Lower leg skin (tissue), 4 donors: ENCODE measurements at regions not wholly inside any gene's neighbourhood (a gene's known extent, or its start where the extent isn't known, plus 50 kb on each side); places are given as distances from the start of the nearest gene placed in this dataset.

Experiments used
- DNase-seq, 2 donors: peaks; one replicate each; pipeline ENCODE4 v3.0.0-alpha.2; 2019; ENCODE audit warnings: low spot score in 2 of 2
- H3K4me3 ChIP-seq: fragments of 200-600 bp; sonication (generic); 2 replicates; pipeline ENCODE4 v1.5.1; 2017; ENCODE audit warnings: mild to moderate bottlenecking, low read depth; ENCODE audit not compliant: poor library complexity, severe bottlenecking
- POLR2A ChIP-seq, 2 donors: fragments of 450-650 bp; IDR thresholded peaks; one replicate each; pipeline ENCODE4 v1.6.1; 2016 to 2017; ENCODE audit warnings: antibody characterized with exemption in 2 of 2, mild to moderate bottlenecking in 1 of 2, moderate library complexity in 1 of 2
- WGBS, 2 donors: methylation state at CpG; one replicate each; pipeline ENCODE4 v1.1.5; 2018; 5-methylcytosine and 5-hydroxymethylcytosine counted together
- intact Hi-C: fragments of 100-400 bp; cut with DNase I; formaldehyde crosslinking; loops from one replicate; pipeline ENCODE4 v1.15.0; 2023; ENCODE audit warnings: low total_unique reads
- TF ChIP-seq, protein P1 (sequence below), 3 donors: fragments of 450-650 bp; IDR thresholded peaks; one replicate each; pipeline ENCODE4 v1.5.1; 2016; ENCODE audit warnings: antibody characterized with exemption in 3 of 3, mild to moderate bottlenecking in 3 of 3, moderate library complexity in 2 of 3

DNA sequence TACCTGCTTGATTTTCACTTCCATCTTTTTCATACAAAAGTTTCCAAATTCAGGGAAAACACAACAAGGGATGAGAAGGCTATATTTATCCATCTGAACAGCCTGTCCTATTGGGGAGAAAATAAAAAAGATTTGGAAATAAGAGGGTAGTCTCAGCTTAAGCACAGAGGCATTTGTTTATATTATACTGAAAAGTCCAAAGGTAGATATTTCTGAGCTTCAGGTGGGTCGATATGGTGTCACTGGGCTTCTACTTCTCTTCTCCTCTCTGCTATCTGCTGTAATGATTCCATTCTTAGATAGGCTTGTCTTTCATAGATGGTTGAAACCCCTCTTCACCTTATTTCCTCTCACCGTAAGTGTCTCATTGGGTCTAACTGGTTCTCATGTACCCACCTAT, 337.0 kb downstream of the INSC start:
- no peak overlapping the region for H3K4me3 ChIP-seq
- no peak for DNase-seq
- intact Hi-C loops = no loop called here
- 89 to 92% methylated on average over 2 of the region's 2 CpGs for WGBS, 2 donors
- TF ChIP-seq, protein P1, sequence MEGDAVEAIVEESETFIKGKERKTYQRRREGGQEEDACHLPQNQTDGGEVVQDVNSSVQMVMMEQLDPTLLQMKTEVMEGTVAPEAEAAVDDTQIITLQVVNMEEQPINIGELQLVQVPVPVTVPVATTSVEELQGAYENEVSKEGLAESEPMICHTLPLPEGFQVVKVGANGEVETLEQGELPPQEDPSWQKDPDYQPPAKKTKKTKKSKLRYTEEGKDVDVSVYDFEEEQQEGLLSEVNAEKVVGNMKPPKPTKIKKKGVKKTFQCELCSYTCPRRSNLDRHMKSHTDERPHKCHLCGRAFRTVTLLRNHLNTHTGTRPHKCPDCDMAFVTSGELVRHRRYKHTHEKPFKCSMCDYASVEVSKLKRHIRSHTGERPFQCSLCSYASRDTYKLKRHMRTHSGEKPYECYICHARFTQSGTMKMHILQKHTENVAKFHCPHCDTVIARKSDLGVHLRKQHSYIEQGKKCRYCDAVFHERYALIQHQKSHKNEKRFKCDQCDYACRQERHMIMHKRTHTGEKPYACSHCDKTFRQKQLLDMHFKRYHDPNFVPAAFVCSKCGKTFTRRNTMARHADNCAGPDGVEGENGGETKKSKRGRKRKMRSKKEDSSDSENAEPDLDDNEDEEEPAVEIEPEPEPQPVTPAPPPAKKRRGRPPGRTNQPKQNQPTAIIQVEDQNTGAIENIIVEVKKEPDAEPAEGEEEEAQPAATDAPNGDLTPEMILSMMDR (IDR thresholded peaks at IDR 0.05) = no peak
- no peak for TF ChIP-seq POLR2A (IDR thresholded peaks at IDR 0.05)

DNA sequence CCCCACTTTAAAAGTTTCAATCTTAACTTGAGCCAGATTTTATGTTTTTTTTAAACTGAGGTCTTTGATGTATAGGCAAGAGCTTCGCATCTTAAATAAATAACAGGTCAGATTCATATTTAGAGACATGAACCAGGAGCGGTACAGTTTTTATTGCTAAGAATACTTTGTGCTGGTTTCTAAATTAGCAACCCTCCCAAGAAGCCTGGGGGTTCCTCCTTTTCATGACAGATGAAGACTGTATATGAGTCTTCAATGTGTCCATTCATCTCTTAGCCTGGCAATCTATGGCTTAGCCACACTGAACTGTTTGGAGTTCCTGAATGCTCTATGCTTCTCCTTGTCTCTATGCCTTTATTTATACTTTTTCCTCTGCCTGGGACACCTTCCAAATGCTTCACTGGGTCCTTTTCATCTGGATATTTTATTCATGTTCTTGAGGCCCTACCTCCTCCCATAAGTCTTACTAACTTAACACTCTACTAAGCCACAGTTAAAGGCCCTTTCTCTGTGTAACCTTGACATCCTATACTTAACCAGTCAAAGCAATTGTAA, 338.6 kb downstream of the INSC start:
- no peak for DNase-seq
- intact Hi-C loops = no loop called here
- no peak overlapping the region for H3K4me3 ChIP-seq
- TF ChIP-seq POLR2A (IDR thresholded peaks at IDR 0.05) = no peak
- TF ChIP-seq, protein P1 (IDR thresholded peaks at IDR 0.05) = no peak
- WGBS, 2 donors = 72 to 76% methylated on average over 2 of the region's 2 CpGs

DNA sequence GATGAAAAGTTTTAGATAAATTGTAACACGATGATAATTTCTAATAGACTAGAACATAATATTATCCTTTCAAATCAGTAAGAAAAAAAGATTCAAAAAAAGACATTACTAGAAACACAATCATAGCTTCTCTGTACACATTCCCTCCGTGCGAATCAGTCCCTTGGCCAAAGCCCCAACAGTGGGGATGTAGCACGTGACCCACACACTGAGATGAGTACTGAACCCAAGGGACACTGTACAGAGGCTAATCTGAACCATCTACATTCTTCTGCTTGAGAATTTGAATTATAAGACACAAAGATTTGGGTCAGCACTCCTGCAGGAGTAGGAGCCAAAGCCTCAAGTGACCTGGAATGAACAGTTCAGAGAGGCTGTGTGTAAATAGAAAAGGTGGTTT, 353.7 kb downstream of the INSC start:
- H3K4me3 ChIP-seq = no peak overlapping the region
- intact Hi-C loops = no loop called here
- DNase-seq = no peak
- 68 to 71% methylated on average over 4 of the region's 4 CpGs for WGBS, 2 donors
- TF ChIP-seq, protein P1 (IDR thresholded peaks at IDR 0.05) = no peak
- no peak for TF ChIP-seq POLR2A (IDR thresholded peaks at IDR 0.05)

DNA sequence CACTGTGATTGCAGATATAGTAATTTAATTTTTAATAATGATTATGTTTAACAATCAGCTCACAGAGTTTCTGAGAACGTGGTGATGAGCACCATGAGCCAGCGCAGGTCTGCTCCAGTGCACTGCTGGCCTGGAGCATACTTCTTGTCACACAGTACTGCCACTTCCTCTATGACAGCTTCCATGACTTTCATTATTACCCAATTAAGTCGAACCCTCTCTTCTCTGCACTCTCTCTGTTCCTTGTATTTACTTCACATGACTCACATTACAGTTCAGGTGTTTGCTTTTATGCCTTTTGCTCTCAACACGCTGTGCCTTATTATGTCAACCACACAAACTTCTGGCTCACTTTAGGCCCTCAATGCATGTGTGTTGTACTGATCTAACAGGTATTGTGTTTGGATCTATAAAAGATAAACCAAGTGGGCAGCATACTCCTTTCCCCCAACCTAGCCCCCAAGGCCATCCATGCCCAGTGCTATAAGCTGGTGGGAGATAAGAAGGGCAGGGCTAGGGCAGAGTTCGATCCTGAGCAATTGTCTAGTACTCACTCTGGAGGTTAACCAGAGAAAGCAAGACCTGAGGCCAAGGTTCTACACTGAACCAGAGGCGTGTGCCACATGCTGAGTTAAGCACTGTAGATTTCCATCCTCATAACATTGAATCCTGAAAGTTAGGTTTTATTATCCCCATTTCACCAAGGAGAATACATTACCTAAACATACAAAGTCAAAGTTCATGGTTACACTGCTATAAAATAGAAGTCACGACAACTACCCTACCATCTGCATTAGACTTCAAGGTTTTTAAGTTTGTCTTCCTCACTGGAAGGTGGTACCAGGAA, 356.5 kb downstream of the INSC start:
- no peak for DNase-seq
- TF ChIP-seq POLR2A (IDR thresholded peaks at IDR 0.05) = no peak
- TF ChIP-seq, protein P1 (IDR thresholded peaks at IDR 0.05) = no peak
- intact Hi-C loops = no loop called here
- H3K4me3 ChIP-seq = no peak overlapping the region
- 80 to 86% methylated on average over 7 of the region's 7 CpGs for WGBS, 2 donors

DNA sequence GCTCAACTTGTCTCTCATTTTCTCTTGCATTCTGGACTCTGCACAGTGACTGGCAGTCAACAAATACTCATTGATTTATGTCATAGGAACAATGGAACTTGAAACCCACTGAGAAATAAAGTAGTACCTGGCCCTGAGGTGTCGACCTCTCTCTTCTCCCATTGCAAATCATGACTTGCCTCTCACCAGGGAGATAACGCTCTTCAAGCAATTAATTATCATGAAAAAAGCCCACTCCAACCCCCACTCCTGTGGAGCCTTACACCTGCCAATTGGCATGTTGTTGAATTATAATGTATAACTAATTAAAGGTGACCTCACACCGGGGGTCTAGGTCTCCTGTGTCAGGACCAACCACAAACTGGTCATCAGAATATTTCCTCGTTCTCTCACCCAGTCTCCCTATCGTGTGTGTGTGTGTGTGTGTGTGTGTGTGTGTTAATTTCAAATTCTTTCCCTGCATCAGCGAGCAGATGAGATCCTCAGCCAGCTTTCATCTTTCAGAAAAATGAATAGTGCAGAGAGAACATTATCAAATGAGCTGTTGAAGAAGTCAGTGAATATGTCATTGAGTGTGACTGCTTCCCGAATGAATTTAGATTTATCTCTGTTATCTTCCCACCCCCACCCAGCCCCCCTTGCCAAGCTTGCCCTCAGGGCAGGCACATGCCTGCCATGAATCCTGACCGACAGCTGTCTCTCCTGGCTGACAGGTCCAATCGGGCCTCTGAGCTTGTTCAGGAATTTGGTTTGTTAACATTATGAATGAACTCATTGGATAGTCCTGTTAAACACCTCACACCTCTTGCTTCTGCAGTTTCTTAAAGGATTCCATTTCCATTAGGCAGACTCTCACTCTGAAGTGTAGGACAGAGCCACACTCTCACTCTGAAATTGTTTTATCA, 357.4 kb downstream of the INSC start:
- 13 to 27% methylated on average over 9 of the region's 9 CpGs for WGBS, 2 donors

More for the DNA sequence above, 357.4 kb downstream of the INSC start:
- intact Hi-C loops = no loop called here
- TF ChIP-seq, protein P1 (IDR thresholded peaks at IDR 0.05) = no peak
- no peak overlapping the region for H3K4me3 ChIP-seq
- no peak for DNase-seq
